MCF 10A (cell line): ENCODE measurements at regions not wholly inside any gene's neighbourhood (a gene's known extent, or its start where the extent isn't known, plus 50 kb on each side); places are given as distances from the start of the nearest gene placed in this dataset.

ENCODE experiments used
- BruUV-seq: library from RNA; stranded (reverse); fragments of 400-500 nt; replicated peaks from 2 replicates; lab custom pipeline; 2021; lab: Mats Ljungman, UMichigan
- CTCF ChIA-PET: fragments of 300-600 bp; sonication (Branson Sonifier 250); formaldehyde crosslinking; extraction: SDS; loops from one replicate; lab custom pipeline; 2021; ENCODE audit warnings: antibody characterized with exemption, inconsistent platforms; lab: Yijun Ruan, JAX
- POLR2A ChIA-PET: fragments of 300-600, 350-650 bp; sonication (Branson Sonifier 250); formaldehyde crosslinking; extraction: SDS; loops from one replicate; lab custom pipeline; 2020; ENCODE audit warnings: antibody characterized with exemption, inconsistent platforms; lab: Yijun Ruan, JAX
- DNase-seq: peaks from one replicate; pipeline ENCODE4 v3.0.0-alpha.2; 2018; ENCODE audit not compliant: unreplicated experiment
- H3K27ac Mint-ChIP-seq: one replicate; pipeline ENCODE4 v1.8.0; 2022; ENCODE audit warnings: mild to moderate bottlenecking, low read depth, mixed read lengths; ENCODE audit not compliant: unreplicated experiment
- H3K27me3 Mint-ChIP-seq: one replicate; pipeline ENCODE4 v1.8.0; 2022; ENCODE audit warnings: mixed read lengths; ENCODE audit not compliant: insufficient read depth, unreplicated experiment
- H3K36me3 Mint-ChIP-seq: one replicate; pipeline ENCODE4 v1.8.0; 2022; ENCODE audit warnings: mild to moderate bottlenecking, moderate library complexity, mixed read lengths; ENCODE audit not compliant: insufficient read depth, unreplicated experiment
- H3K4me1 Mint-ChIP-seq: one replicate; pipeline ENCODE4 v1.8.0; 2022; ENCODE audit warnings: mixed read lengths; ENCODE audit not compliant: insufficient read depth, unreplicated experiment
- H3K4me3 Mint-ChIP-seq: one replicate; pipeline ENCODE4 v1.8.0; 2022; ENCODE audit warnings: mild to moderate bottlenecking, moderate library complexity, mixed read lengths; ENCODE audit not compliant: unreplicated experiment
- H3K9me3 Mint-ChIP-seq: one replicate; pipeline ENCODE4 v1.8.0; 2022; ENCODE audit warnings: mixed read lengths; ENCODE audit not compliant: unreplicated experiment
- CTCF ChIP-seq: fragments of 200-600 bp; IDR thresholded peaks from one replicate; pipeline ENCODE4 v1.8.0; 2022; ENCODE audit warnings: antibody characterized with exemption, mild to moderate bottlenecking; ENCODE audit not compliant: unreplicated experiment
- intact Hi-C: fragments of 100-400 bp; cut with micrococcal nuclease; formaldehyde crosslinking; loops from 2 replicates; pipeline ENCODE4 v1.14.1; 2022

- peak; percentile 89 for DNase-seq
- intact Hi-C loops: no loop called here
- Mint-ChIP-seq H3K4me1 (peaks cover 17% of the 10 kb centered on the region), H3K9me3 (peaks cover 27% of the 10 kb centered on the region), H3K27me3 (no peaks in the 10 kb centered on the region), H3K27ac (peak overlapping the region; percentile 55), H3K36me3 (peaks cover 4% of the 10 kb centered on the region), H3K4me3 (no peak overlapping the region)
- no peak for TF ChIP-seq CTCF
- CTCF ChIA-PET: interaction anchor here (0.6 kb wide), 1 partner anchor 678 kb away, joined by 3 read pairs; no protein-coding TSS in a partner anchor
- POLR2A ChIA-PET: interaction anchor here (0.9 kb wide), 1 partner anchor 22 kb away, joined by 3 read pairs; no protein-coding TSS in a partner anchor
- BruUV-seq: no TSS peak
Measured at GRCh38 chr13:86757236-86757978, 913.8 kb upstream of the SLITRK5 start.

- Mint-ChIP-seq H3K27me3 (no peaks in the 10 kb centered on the region), H3K4me1 (peaks cover 17% of the 10 kb centered on the region), H3K27ac (peak overlapping the region; percentile 55), H3K9me3 (peaks cover 34% of the 10 kb centered on the region), H3K4me3 (no peak overlapping the region), H3K36me3 (peaks cover 4% of the 10 kb centered on the region)
- POLR2A ChIA-PET: interaction anchor here (0.9 kb wide), 1 partner anchor 22 kb away, joined by 3 read pairs; no protein-coding TSS in a partner anchor
- CTCF ChIA-PET: interaction anchor here (0.7 to 1.3 kb wide), 2 partner anchors 12 to 398 kb away, joined by 4 read pairs; no protein-coding TSS in a partner anchor
- TF ChIP-seq CTCF: no peak
- intact Hi-C loops: no loop called here
- no TSS peak for BruUV-seq
- DNase-seq: no peak
Measured at GRCh38 chr13:86758116-86758515, 913.1 kb upstream of the SLITRK5 start.

GRCh38 chr13:86760620-86761019 is 910.6 kb upstream of the SLITRK5 start:
- Mint-ChIP-seq H3K9me3 (peaks cover 50% of the 10 kb centered on the region), H3K4me1 (peaks cover 17% of the 10 kb centered on the region), H3K36me3 (peaks cover 4% of the 10 kb centered on the region), H3K27me3 (no peaks in the 10 kb centered on the region), H3K27ac (no peak overlapping the region), H3K4me3 (no peak overlapping the region)
- TF ChIP-seq CTCF: no peak
- DNase-seq: no peak
- CTCF ChIA-PET: interaction anchor here (1.0 kb wide), 1 partner anchor 14 kb away, joined by 6 read pairs; no protein-coding TSS in a partner anchor
- intact Hi-C loops: no loop called here
- POLR2A ChIA-PET: no interaction called here
- no TSS peak for BruUV-seq

- no peak for TF ChIP-seq CTCF
- intact Hi-C loops: no loop called here
- peaks cover 39% of the 10 kb centered on the region for H3K9me3 Mint-ChIP-seq
- H3K27me3 Mint-ChIP-seq: no peaks in the 10 kb centered on the region
- DNase-seq: no peak
- CTCF ChIA-PET: interaction anchor here (0.7 kb wide), 1 partner anchor 12 kb away, joined by 3 read pairs; no protein-coding TSS in a partner anchor
- H3K27ac Mint-ChIP-seq: no peak overlapping the region
- peaks cover 4% of the 10 kb centered on the region for H3K36me3 Mint-ChIP-seq
- no peaks in the 10 kb centered on the region for H3K4me1 Mint-ChIP-seq
- POLR2A ChIA-PET: no interaction called here
- BruUV-seq: no TSS peak
- no peak overlapping the region for H3K4me3 Mint-ChIP-seq
Measured at GRCh38 chr13:86765462-86765861, 905.7 kb upstream of the SLITRK5 start.
